Testis (tissue), 2 donors: ENCODE measurements at regions not wholly inside any gene's neighbourhood (a gene's known extent, or its start where the extent isn't known, plus 50 kb on each side); places are given as distances from the start of the nearest gene placed in this dataset.

Experiments
- DNase-seq: peaks from one replicate; pipeline ENCODE4 v3.0.0-alpha.2; 2019
- H3K27ac ChIP-seq, 2 donors: fragments of 200-600 bp; sonication (generic); one replicate each; pipeline ENCODE4 v1.5.1; 2019
- H3K27me3 ChIP-seq: fragments of 200-600 bp; sonication (generic); one replicate; pipeline ENCODE4 v1.5.1; 2019
- H3K36me3 ChIP-seq: fragments of 200-600 bp; sonication (generic); one replicate; pipeline ENCODE4 v1.5.1; 2017; ENCODE audit warnings: low read depth; ENCODE audit errors: missing control alignments
- H3K4me1 ChIP-seq: fragments of 200-600 bp; sonication (generic); one replicate; pipeline ENCODE4 v1.5.1; 2019
- H3K4me3 ChIP-seq, 2 donors: fragments of 200-600 bp; sonication (generic); one replicate each; pipeline ENCODE4 v1.5.1; 2017 to 2019
- H3K9me3 ChIP-seq: fragments of 200-600 bp; sonication (generic); one replicate; pipeline ENCODE4 v1.5.1; 2017
- POLR2A ChIP-seq: fragments of 450-650 bp; IDR thresholded peaks from one replicate; pipeline ENCODE4 v1.6.1; 2017; ENCODE audit warnings: antibody characterized with exemption, mild to moderate bottlenecking, moderate library complexity
- WGBS, 2 donors: methylation state at CpG; one replicate each; pipeline ENCODE4 v1.1.5; 2018; 5-methylcytosine and 5-hydroxymethylcytosine counted together
- intact Hi-C: fragments of 100-400 bp; cut with DNase I; formaldehyde crosslinking; loops from one replicate; pipeline ENCODE4 v1.15.1; 2023; ENCODE audit warnings: low total_unique reads
- TF ChIP-seq, protein P1 (sequence below), 3 experiments: fragments of 450-650 bp in 2 of 3; fragments of 200-600 bp in 1 of 3; sonication (generic) in 1 of 3; IDR thresholded peaks; one replicate each; pipeline ENCODE4 v1.5.1; 2016 to 2019; ENCODE audit warnings: antibody characterized with exemption in 3 of 3, mild to moderate bottlenecking in 2 of 3, moderate library complexity in 1 of 3

DNA sequence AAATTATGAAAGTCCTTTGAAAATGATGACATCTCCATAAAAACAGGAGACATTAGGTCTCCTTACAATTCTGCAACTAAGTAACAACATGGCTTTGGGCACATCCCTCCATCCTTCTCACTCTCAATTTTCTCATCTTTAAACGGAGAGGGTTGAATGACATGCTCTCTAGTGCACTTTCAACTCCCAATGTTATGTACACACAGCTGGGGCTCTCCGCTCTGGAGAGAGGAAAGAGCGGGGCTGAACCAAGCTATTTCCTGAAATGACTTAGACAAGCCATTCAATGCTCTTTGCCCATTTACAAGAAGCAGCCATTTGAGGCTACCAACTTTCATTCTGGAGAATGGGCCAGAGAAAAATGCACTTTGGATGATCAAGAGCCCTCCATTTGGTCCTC, 144.2 kb upstream of the BNIP2 start:
- no peaks in the 10 kb centered on the region for H3K36me3 ChIP-seq
- H3K4me1 ChIP-seq: no peaks in the 10 kb centered on the region
- TF ChIP-seq POLR2A: no peak
- TF ChIP-seq, protein P1, sequence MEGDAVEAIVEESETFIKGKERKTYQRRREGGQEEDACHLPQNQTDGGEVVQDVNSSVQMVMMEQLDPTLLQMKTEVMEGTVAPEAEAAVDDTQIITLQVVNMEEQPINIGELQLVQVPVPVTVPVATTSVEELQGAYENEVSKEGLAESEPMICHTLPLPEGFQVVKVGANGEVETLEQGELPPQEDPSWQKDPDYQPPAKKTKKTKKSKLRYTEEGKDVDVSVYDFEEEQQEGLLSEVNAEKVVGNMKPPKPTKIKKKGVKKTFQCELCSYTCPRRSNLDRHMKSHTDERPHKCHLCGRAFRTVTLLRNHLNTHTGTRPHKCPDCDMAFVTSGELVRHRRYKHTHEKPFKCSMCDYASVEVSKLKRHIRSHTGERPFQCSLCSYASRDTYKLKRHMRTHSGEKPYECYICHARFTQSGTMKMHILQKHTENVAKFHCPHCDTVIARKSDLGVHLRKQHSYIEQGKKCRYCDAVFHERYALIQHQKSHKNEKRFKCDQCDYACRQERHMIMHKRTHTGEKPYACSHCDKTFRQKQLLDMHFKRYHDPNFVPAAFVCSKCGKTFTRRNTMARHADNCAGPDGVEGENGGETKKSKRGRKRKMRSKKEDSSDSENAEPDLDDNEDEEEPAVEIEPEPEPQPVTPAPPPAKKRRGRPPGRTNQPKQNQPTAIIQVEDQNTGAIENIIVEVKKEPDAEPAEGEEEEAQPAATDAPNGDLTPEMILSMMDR (IDR thresholded peaks at IDR 0.05): no peak
- H3K27me3 ChIP-seq: no peaks in the 10 kb centered on the region
- no peak overlapping the region for H3K27ac ChIP-seq
- no peaks in the 10 kb centered on the region for H3K9me3 ChIP-seq
- no peak for DNase-seq
- H3K4me3 ChIP-seq: no peak overlapping the region
- WGBS, 2 donors: 76 to 77% methylated on average over 3 of the region's 3 CpGs
- intact Hi-C loops: no loop called here

DNA sequence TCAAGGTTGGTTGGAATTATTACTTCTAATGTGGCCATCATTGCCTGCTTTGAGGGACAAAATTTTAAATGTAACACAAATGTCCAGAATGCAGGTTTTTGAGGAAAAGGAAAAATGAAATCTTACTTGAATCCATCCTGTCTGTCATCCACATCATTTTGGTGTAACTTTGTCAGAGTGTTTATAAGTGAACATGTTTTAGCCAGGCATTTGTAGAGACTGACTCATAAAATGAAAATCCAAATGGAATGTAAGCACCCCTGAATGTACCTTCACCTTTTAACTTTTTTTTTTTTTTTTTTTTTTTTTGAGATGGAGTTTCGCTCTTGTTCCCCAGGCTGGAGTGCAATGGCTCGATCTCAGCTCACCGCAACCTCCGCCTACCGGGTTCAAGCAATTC, 141.8 kb upstream of the BNIP2 start:
- Histone ChIP-seq H3K4me3 (no peak overlapping the region), H3K4me1 (no peaks in the 10 kb centered on the region), H3K27ac (no peak overlapping the region), H3K27me3 (no peaks in the 10 kb centered on the region), H3K9me3 (no peaks in the 10 kb centered on the region), H3K36me3 (no peaks in the 10 kb centered on the region)
- 91 to 98% methylated on average over 5 of the region's 5 CpGs for WGBS, 2 donors
- intact Hi-C loops: no loop called here
- no peak for DNase-seq
- TF ChIP-seq POLR2A: no peak
- TF ChIP-seq, protein P1 (IDR thresholded peaks at IDR 0.05): no peak

DNA sequence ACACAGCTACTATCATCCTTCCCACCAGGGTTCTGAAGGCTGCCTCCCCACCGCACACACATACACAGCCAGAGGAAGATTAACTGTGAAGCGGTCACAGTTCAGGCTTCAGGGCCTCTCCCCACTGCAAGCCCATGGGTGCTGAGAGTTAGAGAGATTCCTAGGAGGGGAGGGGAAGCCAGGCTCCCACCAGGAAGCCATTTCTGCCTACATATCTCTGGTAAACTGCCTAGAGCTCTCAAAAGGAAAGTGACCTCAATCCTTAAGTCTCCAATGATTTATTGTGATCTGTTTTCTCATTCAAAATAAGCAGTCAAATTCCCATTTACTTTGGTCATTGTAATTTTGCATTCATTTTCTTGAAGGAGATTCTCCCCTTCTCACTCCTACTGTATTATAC, 141.0 kb upstream of the BNIP2 start:
- Histone ChIP-seq H3K4me1 (no peaks in the 10 kb centered on the region), H3K36me3 (no peaks in the 10 kb centered on the region), H3K27ac (no peak overlapping the region), H3K27me3 (no peaks in the 10 kb centered on the region), H3K4me3 (no peak overlapping the region), H3K9me3 (no peaks in the 10 kb centered on the region)
- WGBS, 2 donors: 53 to 90% methylated on average over 2 of the region's 2 CpGs
- intact Hi-C loops: no loop called here
- no peak for TF ChIP-seq POLR2A
- TF ChIP-seq, protein P1 (IDR thresholded peaks at IDR 0.05): no peak
- DNase-seq: no peak

DNA sequence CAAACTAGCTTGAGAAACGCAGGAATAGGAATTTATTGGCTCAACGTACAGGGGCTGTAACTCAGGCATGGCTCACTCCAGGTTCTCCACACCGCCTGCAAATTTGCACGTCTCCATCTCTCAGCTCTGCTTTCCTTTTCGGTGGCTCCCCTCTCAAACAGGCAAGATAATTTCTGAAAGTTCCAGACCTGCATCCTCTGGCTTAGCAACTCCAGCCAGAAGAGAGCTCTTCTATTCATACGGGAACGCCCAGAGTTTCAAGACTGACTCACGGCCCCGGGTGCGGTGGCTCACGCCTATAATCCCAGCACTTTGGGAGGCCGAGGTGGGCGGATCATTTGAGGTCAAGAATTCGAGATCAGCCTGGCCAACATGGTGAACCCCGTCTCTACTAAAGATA, 139.7 kb upstream of the BNIP2 start:
- intact Hi-C loops: no loop called here
- H3K27ac ChIP-seq: no peak overlapping the region
- no peaks in the 10 kb centered on the region for H3K27me3 ChIP-seq
- no peaks in the 10 kb centered on the region for H3K4me1 ChIP-seq
- H3K4me3 ChIP-seq: no peak overlapping the region
- 72 to 75% methylated on average over 15 of the region's 15 CpGs for WGBS, 2 donors
- no peaks in the 10 kb centered on the region for H3K9me3 ChIP-seq
- TF ChIP-seq, protein P1 (IDR thresholded peaks at IDR 0.05): no peak
- TF ChIP-seq POLR2A: no peak
- no peak for DNase-seq
- no peaks in the 10 kb centered on the region for H3K36me3 ChIP-seq

DNA sequence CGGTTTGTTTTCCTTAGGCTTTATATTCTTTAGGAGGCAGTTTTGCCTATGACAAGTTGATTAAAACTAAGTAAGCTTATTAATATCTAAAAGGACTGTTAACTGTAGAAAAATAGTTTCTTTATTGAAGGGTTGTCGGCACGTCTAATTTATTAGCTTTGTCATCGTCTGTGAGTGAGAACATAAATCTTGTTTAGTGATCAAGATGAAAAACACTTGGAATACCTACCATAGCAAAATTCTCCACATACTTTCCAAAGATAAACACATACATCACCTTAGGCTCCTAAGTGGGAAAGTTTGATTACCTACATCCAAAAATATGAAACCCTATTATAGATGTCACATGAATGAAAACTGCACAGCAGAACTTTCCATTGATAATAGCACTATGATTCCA, 139.1 kb upstream of the BNIP2 start:
- intact Hi-C loops: no loop called here
- Histone ChIP-seq H3K36me3 (no peaks in the 10 kb centered on the region), H3K9me3 (no peaks in the 10 kb centered on the region), H3K27ac (no peak overlapping the region), H3K27me3 (no peaks in the 10 kb centered on the region), H3K4me3 (no peak overlapping the region), H3K4me1 (no peaks in the 10 kb centered on the region)
- TF ChIP-seq, protein P1 (IDR thresholded peaks at IDR 0.05): no peak
- no peak for TF ChIP-seq POLR2A
- no peak for DNase-seq
- 45 to 54% methylated on average over 4 of the region's 4 CpGs for WGBS, 2 donors
